OCI-LY1 (cell line): ENCODE measurements at regions not wholly inside any gene's neighbourhood (a gene's known extent, or its start where the extent isn't known, plus 50 kb on each side); places are given as distances from the start of the nearest gene placed in this dataset.

Experiments
- CTCF ChIP-seq: fragments of 200-600 bp; sonication (generic), shearing (Covaris generic); IDR thresholded peaks from 2 replicates; pipeline ENCODE4 v1.5.1; 2017; ENCODE audit warnings: mild to moderate bottlenecking, antibody characterized with exemption, low read length, moderate library complexity, mixed read lengths
- EZH2 ChIP-seq: fragments of 200-600 bp; sonication (generic), shearing (Covaris generic); IDR thresholded peaks from 2 replicates; pipeline ENCODE4 v1.8.0; 2017; ENCODE audit warnings: borderline replicate concordance, mixed run types, mild to moderate bottlenecking, antibody characterized with exemption, low read length, moderate library complexity, mixed read lengths

- TF ChIP-seq CTCF (no peak), EZH2 (no peak)
These were observed 221.2 kb upstream of the OTX2 start for GRCh38 chr14:57031474-57031873.
